ENCODE measurements at regions not wholly inside any gene's neighbourhood (a gene's known extent, or its start where the extent isn't known, plus 50 kb on each side); places are given as distances from the start of the nearest gene placed in this dataset.

- TF ChIP-seq CTCF (IDR thresholded peaks at IDR 0.05): no peak
- no peak for TF ChIP-seq POLR2AphosphoS5 (IDR thresholded peaks at IDR 0.05)
- no peak for TF ChIP-seq POLR2A (IDR thresholded peaks at IDR 0.05)
- TF ChIP-seq EP300 (IDR thresholded peaks at IDR 0.05): no peak
These were observed 98.2 kb downstream of the UTRN start for GRCh38 chr6:144383336-144383735.

All from suprapubic skin (tissue), 4 donors.